NB4 (cell line): ENCODE measurements at regions not wholly inside any gene's neighbourhood (a gene's known extent, or its start where the extent isn't known, plus 50 kb on each side); places are given as distances from the start of the nearest gene placed in this dataset.

Source experiments
- DNase-seq: peaks from one replicate; pipeline ENCODE4 v3.0.0; 2010; ENCODE audit warnings: low read depth
- H3K4me3 ChIP-seq: one replicate; pipeline ENCODE4 v1.5.1; 2011; ENCODE audit warnings: mild to moderate bottlenecking, low read depth, low read length, moderate library complexity
- CTCF ChIP-seq: IDR thresholded peaks from one replicate; pipeline ENCODE4 v1.5.1; 2012; ENCODE audit warnings: low read depth, low read length
- MAX ChIP-seq: IDR thresholded peaks from 2 replicates; pipeline ENCODE4 v1.6.1; 2011; ENCODE audit warnings: low read depth, low read length
- MYC ChIP-seq: IDR thresholded peaks from 2 replicates; pipeline ENCODE4 v1.6.1; 2011; ENCODE audit warnings: low read depth, low read length
- POLR2A ChIP-seq: IDR thresholded peaks from 2 replicates; pipeline ENCODE4 v1.6.1; 2011; ENCODE audit warnings: mild to moderate bottlenecking; ENCODE audit not compliant: insufficient read length; ENCODE audit errors: extremely low read depth

GRCh38 chr1:5267603-5268235 is 613.3 kb downstream of the AJAP1 start:
- H3K4me3 ChIP-seq = no peak overlapping the region
- TF ChIP-seq MAX = no peak
- TF ChIP-seq CTCF = no peak
- TF ChIP-seq POLR2A = no peak
- TF ChIP-seq MYC = no peak
- DNase-seq = no peak

GRCh38 chr1:5265438-5266075 is 611.1 kb downstream of the AJAP1 start:
- DNase-seq = no peak
- H3K4me3 ChIP-seq = no peak overlapping the region
- TF ChIP-seq MYC (no peak), CTCF (no peak), MAX (no peak), POLR2A (no peak)

GRCh38 chr1:5264476-5264875 is 610.1 kb downstream of the AJAP1 start:
- TF ChIP-seq CTCF (no peak), POLR2A (no peak), MYC (no peak), MAX (no peak)
- no peak overlapping the region for H3K4me3 ChIP-seq
- DNase-seq = no peak

- no peak for DNase-seq
- H3K4me3 ChIP-seq = no peak overlapping the region
- no peak for TF ChIP-seq MYC
- no peak for TF ChIP-seq CTCF
- no peak for TF ChIP-seq MAX
- TF ChIP-seq POLR2A = no peak
Observed at GRCh38 chr1:5256793-5257192, 602.4 kb downstream of the AJAP1 start.

- TF ChIP-seq MYC (no peak), CTCF (no peak), MAX (no peak), POLR2A (no peak)
- DNase-seq = no peak
- H3K4me3 ChIP-seq = no peak overlapping the region
Observed at GRCh38 chr1:5254975-5255374, 600.6 kb downstream of the AJAP1 start.
